ENCODE measurements at regions not wholly inside any gene's neighbourhood (a gene's known extent, or its start where the extent isn't known, plus 50 kb on each side); places are given as distances from the start of the nearest gene placed in this dataset.

GRCh38 chr4:3845094-3845743, 79.0 kb downstream of the ADRA2C start:
- no peak for TF ChIP-seq CREB1 (IDR thresholded peaks at IDR 0.05; ENCODE audit: low read depth)
- no peak for TF ChIP-seq USF1 (IDR thresholded peaks at IDR 0.05)
- TF ChIP-seq FOXM1 (IDR thresholded peaks at IDR 0.05; ENCODE audit: borderline replicate concordance, low read depth): no peak
- no peak for TF ChIP-seq TAF1 (IDR thresholded peaks at IDR 0.05; ENCODE audit: low read depth)
- TF ChIP-seq TEAD4 (IDR thresholded peaks at IDR 0.05): no peak
- TF ChIP-seq CEBPB (IDR thresholded peaks at IDR 0.05): no peak
- no peak for TF ChIP-seq EP300 (IDR thresholded peaks at IDR 0.05; ENCODE audit: borderline replicate concordance)
- no peak for TF ChIP-seq ZBTB7A (IDR thresholded peaks at IDR 0.05; ENCODE audit: low read depth)
- no peak for TF ChIP-seq REST (IDR thresholded peaks at IDR 0.05; ENCODE audit: low read depth)
- no peak for TF ChIP-seq RAD21 (IDR thresholded peaks at IDR 0.05; ENCODE audit: low read depth)
- TF ChIP-seq TCF12 (IDR thresholded peaks at IDR 0.05; ENCODE audit: low read depth): no peak
- TF ChIP-seq NFIC (IDR thresholded peaks at IDR 0.05): no peak
- no peak for TF ChIP-seq MAX (IDR thresholded peaks at IDR 0.05)
- TF ChIP-seq EGR1 (IDR thresholded peaks at IDR 0.05): no peak
- no peak for TF ChIP-seq YY1 (IDR thresholded peaks at IDR 0.05; ENCODE audit: low read depth)

- TF ChIP-seq TAF1 (IDR thresholded peaks at IDR 0.05; ENCODE audit: low read depth) (no peak), REST (IDR thresholded peaks at IDR 0.05; ENCODE audit: low read depth) (no peak), MAX (IDR thresholded peaks at IDR 0.05) (no peak), TCF12 (IDR thresholded peaks at IDR 0.05; ENCODE audit: low read depth) (no peak), ZBTB7A (IDR thresholded peaks at IDR 0.05; ENCODE audit: low read depth) (no peak), EGR1 (IDR thresholded peaks at IDR 0.05) (no peak), CEBPB (IDR thresholded peaks at IDR 0.05) (no peak), TEAD4 (IDR thresholded peaks at IDR 0.05) (no peak), EP300 (IDR thresholded peaks at IDR 0.05; ENCODE audit: borderline replicate concordance) (no peak), YY1 (IDR thresholded peaks at IDR 0.05; ENCODE audit: low read depth) (no peak), CREB1 (IDR thresholded peaks at IDR 0.05; ENCODE audit: low read depth) (no peak), NFIC (IDR thresholded peaks at IDR 0.05) (no peak)
Measured at GRCh38 chr4:3845744-3846429, 79.7 kb downstream of the ADRA2C start.

GRCh38 chr4:3847211-3847940, 81.2 kb downstream of the ADRA2C start:
- TF ChIP-seq RAD21 (IDR thresholded peaks at IDR 0.05; ENCODE audit: low read depth) (no peak), CEBPB (IDR thresholded peaks at IDR 0.05) (no peak), TEAD4 (IDR thresholded peaks at IDR 0.05) (no peak), USF1 (IDR thresholded peaks at IDR 0.05) (no peak), EP300 (IDR thresholded peaks at IDR 0.05; ENCODE audit: borderline replicate concordance) (no peak), ZBTB7A (IDR thresholded peaks at IDR 0.05; ENCODE audit: low read depth) (no peak), REST (IDR thresholded peaks at IDR 0.05; ENCODE audit: low read depth) (no peak)

- TF ChIP-seq CREB1 (IDR thresholded peaks at IDR 0.05; ENCODE audit: low read depth) (no peak), TAF1 (IDR thresholded peaks at IDR 0.05; ENCODE audit: low read depth) (no peak), MAX (IDR thresholded peaks at IDR 0.05) (no peak), RAD21 (IDR thresholded peaks at IDR 0.05; ENCODE audit: low read depth) (no peak), YY1 (IDR thresholded peaks at IDR 0.05; ENCODE audit: low read depth) (no peak), EP300 (IDR thresholded peaks at IDR 0.05; ENCODE audit: borderline replicate concordance) (no peak)
Measured at GRCh38 chr4:3848323-3848722, 82.1 kb downstream of the ADRA2C start.
